ENCODE measurements at regions not wholly inside any gene's neighbourhood (a gene's known extent, or its start where the extent isn't known, plus 50 kb on each side); places are given as distances from the start of the nearest gene placed in this dataset.

DNA sequence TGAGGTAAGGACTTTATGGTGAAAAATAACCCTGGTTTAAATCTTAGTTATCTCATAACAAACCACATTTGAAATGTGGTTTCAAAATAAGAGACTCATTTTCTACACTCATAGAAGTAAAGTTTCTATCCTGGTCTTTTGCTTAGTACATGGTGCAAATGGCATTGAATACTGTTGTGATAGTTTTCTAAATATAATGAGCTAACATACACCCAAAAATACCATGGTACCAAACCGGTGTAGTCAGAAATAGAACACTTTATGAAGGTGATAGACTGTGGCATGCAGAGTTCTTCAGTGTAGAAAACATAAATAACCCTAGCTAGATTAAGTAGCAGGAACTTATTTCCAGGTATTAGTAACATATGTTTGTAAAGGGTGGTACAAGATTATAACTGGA is 629.4 kb downstream of the PLOD2 start:
- TF ChIP-seq, protein P1, sequence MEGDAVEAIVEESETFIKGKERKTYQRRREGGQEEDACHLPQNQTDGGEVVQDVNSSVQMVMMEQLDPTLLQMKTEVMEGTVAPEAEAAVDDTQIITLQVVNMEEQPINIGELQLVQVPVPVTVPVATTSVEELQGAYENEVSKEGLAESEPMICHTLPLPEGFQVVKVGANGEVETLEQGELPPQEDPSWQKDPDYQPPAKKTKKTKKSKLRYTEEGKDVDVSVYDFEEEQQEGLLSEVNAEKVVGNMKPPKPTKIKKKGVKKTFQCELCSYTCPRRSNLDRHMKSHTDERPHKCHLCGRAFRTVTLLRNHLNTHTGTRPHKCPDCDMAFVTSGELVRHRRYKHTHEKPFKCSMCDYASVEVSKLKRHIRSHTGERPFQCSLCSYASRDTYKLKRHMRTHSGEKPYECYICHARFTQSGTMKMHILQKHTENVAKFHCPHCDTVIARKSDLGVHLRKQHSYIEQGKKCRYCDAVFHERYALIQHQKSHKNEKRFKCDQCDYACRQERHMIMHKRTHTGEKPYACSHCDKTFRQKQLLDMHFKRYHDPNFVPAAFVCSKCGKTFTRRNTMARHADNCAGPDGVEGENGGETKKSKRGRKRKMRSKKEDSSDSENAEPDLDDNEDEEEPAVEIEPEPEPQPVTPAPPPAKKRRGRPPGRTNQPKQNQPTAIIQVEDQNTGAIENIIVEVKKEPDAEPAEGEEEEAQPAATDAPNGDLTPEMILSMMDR (IDR thresholded peaks at IDR 0.05; ENCODE audit: low read depth, low read length, poor library complexity, severe bottlenecking): no peak
- TF ChIP-seq EZH2phosphoT487 (IDR thresholded peaks at IDR 0.05; ENCODE audit: borderline replicate concordance, low read length): no peak

Measured in DOHH2 (cell line).